Transverse colon (tissue), 3 donors: ENCODE measurements at regions not wholly inside any gene's neighbourhood (a gene's known extent, or its start where the extent isn't known, plus 50 kb on each side); places are given as distances from the start of the nearest gene placed in this dataset.

ENCODE experiments used
- EP300 ChIP-seq: sonication (generic); formaldehyde crosslinking; IDR thresholded peaks from one replicate; pipeline ENCODE4 v1.6.1; 2017; ENCODE audit warnings: antibody characterized with exemption, low read depth
- POLR2A ChIP-seq: fragments of 450-650 bp; IDR thresholded peaks from one replicate; pipeline ENCODE4 v1.6.1; 2016; ENCODE audit warnings: antibody characterized with exemption, mild to moderate bottlenecking, moderate library complexity
- TF ChIP-seq, protein P1 (sequence below), 5 experiments: fragments of 200-600 bp in 3 of 5; fragments of 450-650 bp in 2 of 5; sonication (generic) in 3 of 5; IDR thresholded peaks; 1 replicate in 2 of 5; 2 replicates in 3 of 5; pipeline ENCODE4 v1.5.1; 2016 to 2017; ENCODE audit warnings: antibody characterized with exemption in 5 of 5, inconsistent platforms in 3 of 5, mild to moderate bottlenecking in 2 of 5, moderate library complexity in 1 of 5

DNA sequence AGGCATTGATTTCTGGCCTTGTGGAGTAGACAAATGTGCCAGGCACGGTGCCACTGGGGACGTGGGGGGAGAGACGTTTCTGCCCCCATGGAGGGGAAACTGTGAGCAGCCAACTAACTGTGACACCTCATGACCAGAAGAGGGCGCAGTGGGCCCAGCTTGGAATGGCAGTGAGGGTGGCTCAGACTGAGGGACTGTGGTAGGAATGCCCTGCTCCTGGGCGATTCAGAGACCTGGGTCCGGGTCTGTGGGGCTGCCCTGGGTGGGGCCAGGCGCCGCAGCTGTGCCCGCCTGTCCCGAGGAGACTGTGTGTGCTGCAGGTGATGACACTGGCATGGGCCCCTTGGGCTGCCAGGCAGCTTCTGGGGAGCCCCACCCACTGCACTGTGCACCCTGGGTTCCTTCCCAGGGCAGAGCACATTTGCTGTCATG lies 60.6 kb downstream of the SLC25A47 start:
- TF ChIP-seq POLR2A (no peak), EP300 (no peak)
- TF ChIP-seq, protein P1, sequence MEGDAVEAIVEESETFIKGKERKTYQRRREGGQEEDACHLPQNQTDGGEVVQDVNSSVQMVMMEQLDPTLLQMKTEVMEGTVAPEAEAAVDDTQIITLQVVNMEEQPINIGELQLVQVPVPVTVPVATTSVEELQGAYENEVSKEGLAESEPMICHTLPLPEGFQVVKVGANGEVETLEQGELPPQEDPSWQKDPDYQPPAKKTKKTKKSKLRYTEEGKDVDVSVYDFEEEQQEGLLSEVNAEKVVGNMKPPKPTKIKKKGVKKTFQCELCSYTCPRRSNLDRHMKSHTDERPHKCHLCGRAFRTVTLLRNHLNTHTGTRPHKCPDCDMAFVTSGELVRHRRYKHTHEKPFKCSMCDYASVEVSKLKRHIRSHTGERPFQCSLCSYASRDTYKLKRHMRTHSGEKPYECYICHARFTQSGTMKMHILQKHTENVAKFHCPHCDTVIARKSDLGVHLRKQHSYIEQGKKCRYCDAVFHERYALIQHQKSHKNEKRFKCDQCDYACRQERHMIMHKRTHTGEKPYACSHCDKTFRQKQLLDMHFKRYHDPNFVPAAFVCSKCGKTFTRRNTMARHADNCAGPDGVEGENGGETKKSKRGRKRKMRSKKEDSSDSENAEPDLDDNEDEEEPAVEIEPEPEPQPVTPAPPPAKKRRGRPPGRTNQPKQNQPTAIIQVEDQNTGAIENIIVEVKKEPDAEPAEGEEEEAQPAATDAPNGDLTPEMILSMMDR (IDR thresholded peaks at IDR 0.05) = peak; percentile 77 to 90 (median 79)
